ENCODE measurements at regions not wholly inside any gene's neighbourhood (a gene's known extent, or its start where the extent isn't known, plus 50 kb on each side); places are given as distances from the start of the nearest gene placed in this dataset.
A peak's percentile ranks its signal among the peaks of the same experiment; 100 is the strongest.

GRCh38 chr9:129513282-129513681, 107.6 kb downstream of the C9orf50 start:
- H3K4me2 ChIP-seq = no peak overlapping the region
- H3K9me3 ChIP-seq = peaks cover 9% of the 10 kb centered on the region; the same call in 1 of the 2 replicates
- H4K20me1 ChIP-seq (ENCODE audit: insufficient read depth) = no peaks in the 10 kb centered on the region
- CTCF ChIA-PET = interaction anchor here (1.6 kb wide), 1 partner anchor 375 kb away, joined by 4 read pairs; no protein-coding TSS in a partner anchor
- WGBS (ENCODE audit: low lambda C conversion rate) = 44% methylated on average over 3 of the region's 3 CpGs
- no peaks in the 10 kb centered on the region for H3K79me2 ChIP-seq (ENCODE audit: insufficient read depth)
- peaks cover 11% of the 10 kb centered on the region for H3F3A ChIP-seq (replicated peaks; ENCODE audit: insufficient read depth)
- DNase-seq = no peak
- no peak overlapping the region for H3K4me3 ChIP-seq (ENCODE audit: low read depth in 2 of 2, low read length in 1 of 2)
- H2AFZ ChIP-seq (ENCODE audit: low read depth) = no peak overlapping the region
- TF ChIP-seq USF1 (IDR thresholded peaks at IDR 0.05; ENCODE audit: borderline replicate concordance, low read depth) (0 out of 2 replicates have a peak, but pooled peaks have one; percentile 23), NRF1 (IDR thresholded peaks at IDR 0.05; ENCODE audit: low read depth, low read length) (no peak)
- POLR2A ChIA-PET = no interaction called here
- no peaks in the 10 kb centered on the region for H3K9me2 ChIP-seq
- H3K36me3 ChIP-seq (replicated peaks in 1 of 2; ENCODE audit: control insufficient read depth in 1 of 2, insufficient read depth in 2 of 2, low read length in 1 of 2) = no peaks in the 10 kb centered on the region
- H3K27ac ChIP-seq (ENCODE audit: low read depth in 2 of 2, low read length in 1 of 2) = no peak overlapping the region
- no peaks in the 10 kb centered on the region for H3K27me3 ChIP-seq (ENCODE audit: insufficient read depth)
- no peaks in the 10 kb centered on the region for H3K4me1 ChIP-seq (ENCODE audit: control insufficient read depth in 1 of 2, insufficient read depth in 2 of 2, low read depth in 1 of 2, low read length in 1 of 2)
- no peak overlapping the region for H3K9ac ChIP-seq

GRCh38 chr9:129511285-129511900, 109.5 kb downstream of the C9orf50 start:
- DNase-seq = no peak
- Histone ChIP-seq H3K9me3 (peaks cover 4% of the 10 kb centered on the region; the same call in 1 of the 2 replicates), H3K9ac (no peak overlapping the region), H3K9me2 (no peaks in the 10 kb centered on the region), H2AFZ (ENCODE audit: low read depth) (no peak overlapping the region), H3F3A (replicated peaks; ENCODE audit: insufficient read depth) (peaks cover 13% of the 10 kb centered on the region), H3K4me2 (no peak overlapping the region), H3K4me1 (ENCODE audit: control insufficient read depth in 1 of 2, insufficient read depth in 2 of 2, low read depth in 1 of 2, low read length in 1 of 2) (peaks cover 0 to 4% of the 10 kb centered on the region in 2 experiments; a peak in 2 of 4 replicates), H4K20me1 (ENCODE audit: insufficient read depth) (no peaks in the 10 kb centered on the region), H3K4me3 (ENCODE audit: low read depth in 2 of 2, low read length in 1 of 2) (no peak overlapping the region), H3K27me3 (ENCODE audit: insufficient read depth) (no peaks in the 10 kb centered on the region), H3K79me2 (ENCODE audit: insufficient read depth) (no peaks in the 10 kb centered on the region), H3K36me3 (replicated peaks in 1 of 2; ENCODE audit: control insufficient read depth in 1 of 2, insufficient read depth in 2 of 2, low read length in 1 of 2) (peaks cover 0 to 3% of the 10 kb centered on the region in 2 experiments), H3K27ac (ENCODE audit: low read depth in 2 of 2, low read length in 1 of 2) (no peak overlapping the region)
- POLR2A ChIA-PET = no interaction called here
- 75% methylated on average over 8 of the region's 9 CpGs for WGBS (ENCODE audit: low lambda C conversion rate)
- CTCF ChIA-PET = no interaction called here
- TF ChIP-seq IRF3 (IDR thresholded peaks at IDR 0.05; ENCODE audit: low read depth, low read length) (no peak), NFIC (IDR thresholded peaks at IDR 0.05; ENCODE audit: borderline replicate concordance) (no peak), EP300 (IDR thresholded peaks at IDR 0.05; ENCODE audit: borderline replicate concordance in 1 of 2, low read depth in 1 of 2, low read length in 1 of 2) (no peak), TEAD4 (IDR thresholded peaks at IDR 0.05; ENCODE audit: borderline replicate concordance, insufficient read depth) (no peak), USF2 (IDR thresholded peaks at IDR 0.05; ENCODE audit: borderline replicate concordance, low read depth, low read length) (no peak), CHD2 (IDR thresholded peaks at IDR 0.05; ENCODE audit: low read length, partially characterized antibody) (no peak), GATA2 (CRISPR knock-in tag; IDR thresholded peaks at IDR 0.05) (no peak), SMC3 (IDR thresholded peaks at IDR 0.05; ENCODE audit: low read depth, low read length) (no peak), TCF12 (IDR thresholded peaks at IDR 0.05) (no peak), GABPA (IDR thresholded peaks at IDR 0.05; ENCODE audit: low read depth) (no peak), JUND (IDR thresholded peaks at IDR 0.05) (no peak), FOXJ3 (CRISPR knock-in tag; IDR thresholded peaks at IDR 0.05) (no peak), MEF2A (IDR thresholded peaks at IDR 0.05; ENCODE audit: borderline replicate concordance, low read depth) (no peak), RFX5 (IDR thresholded peaks at IDR 0.05; ENCODE audit: low read length) (no peak), RCOR1 (IDR thresholded peaks at IDR 0.05; ENCODE audit: low read length) (no peak), NRF1 (IDR thresholded peaks at IDR 0.05; ENCODE audit: low read depth, low read length) (no peak), RXRA (IDR thresholded peaks at IDR 0.05; ENCODE audit: borderline replicate concordance, low read depth) (no peak), PBX3 (IDR thresholded peaks at IDR 0.05) (no peak)
- TF ChIP-seq, protein P1, sequence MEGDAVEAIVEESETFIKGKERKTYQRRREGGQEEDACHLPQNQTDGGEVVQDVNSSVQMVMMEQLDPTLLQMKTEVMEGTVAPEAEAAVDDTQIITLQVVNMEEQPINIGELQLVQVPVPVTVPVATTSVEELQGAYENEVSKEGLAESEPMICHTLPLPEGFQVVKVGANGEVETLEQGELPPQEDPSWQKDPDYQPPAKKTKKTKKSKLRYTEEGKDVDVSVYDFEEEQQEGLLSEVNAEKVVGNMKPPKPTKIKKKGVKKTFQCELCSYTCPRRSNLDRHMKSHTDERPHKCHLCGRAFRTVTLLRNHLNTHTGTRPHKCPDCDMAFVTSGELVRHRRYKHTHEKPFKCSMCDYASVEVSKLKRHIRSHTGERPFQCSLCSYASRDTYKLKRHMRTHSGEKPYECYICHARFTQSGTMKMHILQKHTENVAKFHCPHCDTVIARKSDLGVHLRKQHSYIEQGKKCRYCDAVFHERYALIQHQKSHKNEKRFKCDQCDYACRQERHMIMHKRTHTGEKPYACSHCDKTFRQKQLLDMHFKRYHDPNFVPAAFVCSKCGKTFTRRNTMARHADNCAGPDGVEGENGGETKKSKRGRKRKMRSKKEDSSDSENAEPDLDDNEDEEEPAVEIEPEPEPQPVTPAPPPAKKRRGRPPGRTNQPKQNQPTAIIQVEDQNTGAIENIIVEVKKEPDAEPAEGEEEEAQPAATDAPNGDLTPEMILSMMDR (IDR thresholded peaks at IDR 0.05) = no peak
